Activated CD4-positive, alpha-beta T cell treated with anti-CD3 and anti-CD28 coated beads for 24 hours (primary cell): ENCODE measurements at regions not wholly inside any gene's neighbourhood (a gene's known extent, or its start where the extent isn't known, plus 50 kb on each side); places are given as distances from the start of the nearest gene placed in this dataset.
A peak's percentile ranks its signal among the peaks of the same experiment; 100 is the strongest.
"Not testable (repeated sequence)": the region's sequence is repeated elsewhere in the genome, so short reads cannot be mapped to it uniquely, and the experiment has no call there.

Source experiments
- DNase-seq, 2 donors: peaks; one replicate each; pipeline ENCODE4 v3.0.0-alpha.2; 2020; ENCODE audit warnings: low read depth in 2 of 2

DNA sequence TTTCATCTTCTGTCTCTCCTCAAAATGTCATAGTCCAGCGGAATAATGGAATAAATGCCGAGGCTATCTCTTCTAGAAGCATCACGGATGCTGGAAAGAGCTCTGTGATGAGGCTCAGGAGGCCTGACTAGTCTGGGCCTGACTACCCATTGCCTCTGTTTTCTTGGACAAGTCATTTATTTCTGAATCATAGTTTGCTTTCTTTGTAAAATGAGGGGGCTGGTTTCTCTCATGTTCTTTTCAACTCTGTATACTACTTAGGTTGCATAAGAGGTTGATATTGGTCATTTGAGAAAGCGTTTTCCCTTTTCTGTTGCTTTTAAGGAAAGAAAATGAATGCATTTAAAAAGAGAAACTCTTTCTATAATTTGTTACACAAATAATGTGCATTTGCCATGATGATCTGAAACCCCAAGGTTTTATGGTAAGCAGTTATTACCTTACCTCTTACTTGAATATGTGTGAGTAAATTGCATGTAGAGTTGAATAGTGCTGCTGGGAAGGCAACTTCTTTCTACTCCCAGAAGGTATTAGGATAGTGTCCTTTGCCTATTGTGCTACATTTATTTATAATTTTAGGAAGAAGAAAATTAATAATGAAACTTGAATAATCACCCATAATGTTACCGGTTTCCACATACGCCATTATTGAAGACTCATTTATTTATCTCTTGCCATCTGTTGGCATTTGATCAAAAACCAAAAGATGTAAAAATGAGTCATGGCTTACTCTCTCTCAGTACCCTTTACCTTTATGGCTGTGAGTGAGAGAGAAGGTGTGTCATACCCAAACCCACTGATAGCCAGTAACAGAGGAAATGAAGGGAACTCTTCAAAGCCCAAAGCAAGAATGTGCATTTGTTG is 179.1 kb downstream of the FASLG start:
- DNase-seq, result peak in 1 of 2 donors; percentile 20

GRCh38 chr1:172838680-172839313 is 179.9 kb downstream of the FASLG start:
- DNase-seq, result no peak

DNA sequence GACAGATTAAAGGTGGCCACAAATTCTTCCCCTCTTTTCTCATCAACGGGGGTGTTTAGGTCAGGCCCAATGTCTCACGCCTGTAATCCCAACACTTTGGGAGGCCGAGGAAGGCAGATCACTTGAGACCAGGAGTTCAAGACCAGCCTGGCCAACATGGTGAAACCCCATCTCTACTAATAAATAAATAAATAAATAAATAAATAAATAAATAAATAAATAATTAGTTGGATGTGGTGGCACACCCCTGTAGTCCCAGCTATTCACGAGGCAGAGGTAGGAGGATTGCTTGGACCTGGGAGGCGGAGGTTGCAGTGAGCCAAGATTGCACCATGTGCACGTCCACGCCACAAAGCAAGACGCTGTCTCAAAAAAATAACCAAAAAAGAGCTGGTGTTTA is 180.7 kb downstream of the FASLG start:
- not testable (repeated sequence) for DNase-seq

- DNase-seq, result no peak
These were observed 184.5 kb downstream of the FASLG start for GRCh38 chr1:172843444-172843843.

DNA sequence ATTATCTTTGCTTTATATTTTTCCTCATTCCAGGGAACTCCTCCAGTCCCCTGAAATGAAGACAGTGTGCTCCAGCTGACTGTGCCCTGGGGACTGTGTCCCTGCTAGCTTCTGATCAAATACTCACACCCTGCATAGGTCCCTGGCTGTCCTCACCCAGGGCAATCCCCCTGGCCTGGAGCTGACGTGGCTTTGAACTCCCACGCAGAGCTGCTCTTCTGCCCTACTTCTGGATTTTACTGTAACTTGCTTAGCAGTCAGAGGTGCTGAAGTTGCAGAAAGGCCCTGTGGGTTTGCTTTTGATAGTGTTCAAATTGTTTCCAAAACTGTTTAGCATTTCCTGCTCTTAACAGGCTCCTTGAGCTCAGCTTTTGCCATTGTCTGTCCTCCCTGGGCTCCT is 186.5 kb downstream of the FASLG start:
- DNase-seq, result peak; percentile 27 to 41

DNA sequence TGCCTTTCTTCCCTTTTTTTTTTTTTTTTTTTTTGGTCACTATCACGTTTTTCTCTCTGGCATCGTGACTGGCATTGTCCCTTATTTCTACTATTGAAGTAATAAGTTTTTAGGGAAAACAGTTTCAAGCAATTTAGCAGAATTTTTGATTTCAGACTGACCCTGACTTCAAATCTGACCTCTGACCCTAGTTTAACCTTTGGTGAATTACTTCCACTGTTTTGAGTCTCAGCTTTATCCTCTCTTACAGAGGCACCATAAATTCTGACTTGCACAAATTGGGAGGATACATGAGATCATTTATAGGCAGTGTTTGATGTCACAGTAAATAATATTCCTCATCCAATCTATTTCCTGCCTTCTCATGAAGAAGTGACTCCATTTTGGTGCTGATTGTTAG is 187.0 kb downstream of the FASLG start:
- DNase-seq, result no peak

- DNase-seq, result not testable (repeated sequence)
These were observed 188.9 kb downstream of the FASLG start for GRCh38 chr1:172847814-172848213.

DNA sequence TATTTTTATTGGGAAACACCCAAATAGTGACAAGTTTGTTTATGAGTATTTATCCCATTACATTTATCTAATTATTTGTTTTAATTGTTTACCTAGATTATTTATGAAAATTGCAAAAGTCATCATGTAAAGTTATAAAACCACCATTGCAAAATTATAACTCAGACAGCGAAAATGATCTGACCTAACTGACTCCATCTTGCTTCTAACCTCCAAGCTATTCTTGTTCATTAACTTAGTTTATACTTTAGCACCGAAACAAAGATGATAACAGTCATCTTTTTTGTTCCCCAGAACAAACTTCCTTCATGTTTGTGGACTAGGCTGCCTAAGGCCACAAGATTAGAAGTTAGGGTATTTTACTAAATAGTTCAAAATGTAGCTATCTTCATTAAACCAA is 190.8 kb downstream of the FASLG start:
- DNase-seq, result no peak

- no peak for DNase-seq
These were observed 192.2 kb downstream of the FASLG start for GRCh38 chr1:172851077-172851476.

DNA sequence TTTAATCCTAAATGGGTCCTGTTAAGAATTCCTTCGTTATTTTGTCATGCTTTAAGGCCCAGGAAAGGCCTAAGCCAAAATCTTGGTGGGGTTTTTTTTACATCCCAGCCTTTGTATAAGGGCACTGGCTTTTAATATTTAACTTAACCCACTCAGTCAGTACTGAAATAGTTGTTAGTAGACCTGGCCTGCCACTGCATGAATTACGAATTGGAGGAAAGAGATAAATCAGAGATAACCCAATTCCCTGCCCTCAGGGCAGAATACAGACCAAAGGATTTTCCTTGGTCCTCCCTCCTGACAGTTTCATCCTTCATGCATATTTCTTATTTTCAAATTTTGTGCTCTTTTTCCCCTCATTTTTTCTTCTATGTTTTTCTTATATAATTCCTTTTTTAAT is 193.0 kb downstream of the FASLG start:
- no peak for DNase-seq

DNA sequence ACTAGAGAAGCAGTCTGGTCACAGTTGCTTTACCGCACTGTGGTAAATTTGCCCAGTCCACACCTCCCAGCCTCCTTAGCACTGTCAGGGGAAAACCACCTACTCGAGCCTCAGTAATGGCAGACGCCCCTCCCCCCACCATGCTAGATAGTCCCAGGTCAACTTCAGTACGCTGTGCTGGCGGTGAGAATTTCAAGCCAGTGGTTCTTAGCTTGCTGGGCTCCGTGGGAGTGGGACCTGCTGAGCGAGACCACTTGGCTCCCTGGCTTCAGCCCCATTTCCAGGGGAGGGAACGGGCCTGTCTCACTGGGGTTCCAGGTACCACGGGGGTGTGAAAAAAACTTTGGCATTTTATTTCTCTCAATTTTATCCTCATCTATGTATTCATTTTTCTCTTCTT is 194.8 kb downstream of the TNFSF18 start:
- not testable (repeated sequence) for DNase-seq

DNA sequence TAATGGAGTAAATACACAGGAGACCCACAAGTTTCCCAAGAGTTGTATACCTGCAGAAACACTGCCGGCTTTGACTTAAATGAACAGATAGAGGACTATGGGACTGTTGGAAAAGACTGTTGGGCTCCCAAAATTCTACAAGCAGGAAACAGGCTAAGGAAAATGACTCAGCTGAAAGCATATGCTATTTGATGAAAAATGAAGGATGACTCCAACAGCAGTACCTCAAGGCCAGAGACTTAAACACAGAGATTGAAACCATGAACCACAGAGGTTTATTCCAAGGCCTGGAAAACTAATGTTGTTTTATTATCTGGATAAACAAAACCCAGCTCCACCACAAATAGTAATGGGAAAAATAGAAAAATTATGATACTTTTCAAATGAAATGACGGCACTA is 187.7 kb downstream of the TNFSF18 start:
- no peak for DNase-seq

- no peak for DNase-seq
These were observed 183.4 kb downstream of the TNFSF18 start for GRCh38 chr1:172867216-172867818.

DNA sequence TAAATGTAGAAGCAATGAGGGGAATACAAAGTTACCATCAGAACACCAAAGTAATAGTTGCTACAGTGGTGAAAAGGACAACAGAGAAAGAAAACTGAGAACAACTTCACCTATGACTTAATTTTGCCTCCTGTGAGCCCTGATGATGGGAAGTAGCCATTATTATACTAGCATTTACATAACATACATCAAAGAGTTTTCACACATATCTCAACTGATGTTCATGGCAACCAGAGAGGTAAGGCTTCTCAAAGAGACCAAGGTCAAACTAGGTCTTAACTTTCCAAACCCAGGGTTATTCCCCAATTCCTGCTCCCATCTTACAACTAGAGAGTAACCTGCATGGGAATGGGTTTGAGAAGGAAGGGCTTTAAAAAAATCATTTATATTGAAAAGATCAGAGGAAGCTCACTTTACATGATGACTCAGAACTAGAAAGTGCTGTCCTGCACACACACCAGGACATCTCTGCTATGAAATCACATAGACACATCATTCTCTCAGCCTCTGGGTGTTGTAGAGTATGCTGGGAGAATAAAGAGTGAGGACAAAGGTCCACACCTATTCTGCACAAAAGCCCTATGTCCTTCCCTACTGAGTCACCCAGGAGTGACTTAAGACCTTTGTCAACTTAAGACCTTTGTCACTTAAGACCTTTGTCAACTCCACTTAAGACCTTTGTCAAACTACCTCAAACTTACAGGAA is 179.7 kb downstream of the TNFSF18 start:
- DNase-seq, result no peak

DNA sequence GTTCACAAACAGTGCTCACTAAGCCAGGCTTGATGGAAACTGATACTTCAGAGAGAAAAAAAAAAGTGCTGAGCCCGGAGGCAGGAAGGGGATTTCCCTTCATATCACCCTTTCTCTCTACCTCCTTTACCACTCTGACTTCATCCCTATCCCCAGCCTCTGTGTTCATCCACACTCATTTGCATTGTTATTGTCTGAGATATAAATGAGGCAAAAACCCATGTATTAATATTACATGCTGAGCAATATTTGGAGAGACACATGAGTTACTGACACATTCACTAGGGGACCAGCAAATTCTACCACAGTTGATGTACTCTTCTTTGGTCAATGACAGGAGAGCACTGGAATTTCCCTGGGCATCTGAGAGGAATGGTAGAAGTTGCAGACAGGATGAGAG is 175.8 kb downstream of the TNFSF18 start:
- DNase-seq, result no peak

- DNase-seq, result no peak
These were observed 174.8 kb downstream of the TNFSF18 start for GRCh38 chr1:172875892-172876291.

DNA sequence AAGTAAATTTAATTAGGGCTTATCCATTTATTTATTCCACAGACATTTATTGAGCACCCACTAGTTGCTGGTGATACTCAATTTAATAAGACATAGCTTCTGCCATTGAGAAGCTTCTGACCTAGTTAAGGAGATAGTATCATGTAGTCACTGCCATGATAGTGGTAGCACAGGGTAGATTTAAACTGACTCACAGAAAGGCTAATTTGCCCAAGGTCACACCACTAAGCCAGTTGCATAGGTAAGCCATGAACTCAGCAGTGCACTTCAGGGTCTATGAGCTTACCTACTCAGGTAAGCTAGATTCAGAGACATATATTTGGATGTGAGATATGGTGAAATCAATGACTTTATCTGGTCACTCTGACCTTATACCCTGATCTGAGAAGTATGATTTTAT is 168.4 kb downstream of the TNFSF18 start:
- DNase-seq, result no peak

- no peak for DNase-seq
These were observed 167.9 kb downstream of the TNFSF18 start for GRCh38 chr1:172882791-172883386.

DNA sequence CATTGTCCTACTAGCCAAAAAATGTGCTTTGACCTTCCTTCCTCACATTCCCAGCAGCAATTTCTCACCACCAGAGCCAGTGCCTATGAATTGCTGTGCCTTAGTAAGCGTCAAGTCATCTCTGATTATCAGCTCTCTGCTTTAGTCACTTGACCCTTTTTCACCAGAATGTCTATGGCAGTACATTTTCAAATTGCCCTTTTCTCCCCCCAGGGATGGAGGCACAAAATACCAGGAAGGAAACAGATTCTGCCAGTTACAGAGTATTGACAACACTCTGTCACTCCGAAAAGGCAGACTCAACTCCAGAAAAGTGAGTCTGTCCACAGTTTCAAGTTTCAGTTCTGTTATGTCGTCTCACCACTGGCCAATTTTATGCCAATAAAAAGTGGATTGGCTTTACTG is 167.4 kb downstream of the TNFSF18 start:
- no peak for DNase-seq

GRCh38 chr1:172883844-172884243 is 166.9 kb downstream of the TNFSF18 start:
- no peak for DNase-seq

DNA sequence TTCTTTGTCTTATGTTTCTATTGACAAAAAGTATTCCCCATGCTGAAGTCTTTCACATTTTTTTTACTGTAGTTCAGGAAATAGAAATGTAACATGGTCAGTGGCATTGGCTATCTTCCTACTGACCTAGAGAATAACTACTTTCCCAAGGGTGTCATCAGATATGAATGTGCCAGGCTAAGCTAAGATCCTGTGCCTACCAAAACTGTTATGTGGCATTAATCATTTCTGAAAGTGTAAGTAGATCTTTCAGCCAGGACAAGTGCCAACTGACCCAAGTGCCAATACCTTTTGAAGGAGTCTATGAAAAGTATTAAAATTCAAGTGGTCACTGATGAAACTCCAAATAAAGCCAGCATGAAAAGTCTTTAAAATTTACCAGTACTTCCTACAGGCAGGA is 165.3 kb downstream of the TNFSF18 start:
- DNase-seq, result no peak

GRCh38 chr1:172885971-172886370 is 164.8 kb downstream of the TNFSF18 start:
- DNase-seq, result no peak
